Hepatocyte (in vitro differentiated cells): ENCODE measurements at regions not wholly inside any gene's neighbourhood (a gene's known extent, or its start where the extent isn't known, plus 50 kb on each side); places are given as distances from the start of the nearest gene placed in this dataset.

Source experiments
- DNase-seq: peaks from one replicate; pipeline ENCODE4 v3.0.0-alpha.2; 2016; ENCODE audit warnings: low spot score
- H2AFZ ChIP-seq: fragments of 200-600 bp; sonication (generic); 2 replicates; pipeline ENCODE4 v1.6.0; 2016; ENCODE audit warnings: antibody characterized with exemption, mild to moderate bottlenecking
- H3K27ac ChIP-seq: fragments of 200-600 bp; sonication (generic); 2 replicates; pipeline ENCODE4 v1.5.1; 2016; ENCODE audit warnings: mild to moderate bottlenecking
- H3K27me3 ChIP-seq: fragments of 200-600 bp; sonication (generic); 2 replicates; pipeline ENCODE4 v1.6.1; 2016
- H3K36me3 ChIP-seq: fragments of 200-600 bp; sonication (generic); replicated peaks from 2 replicates; pipeline ENCODE4 v1.5.1; 2016; ENCODE audit warnings: low read depth; ENCODE audit not compliant: insufficient read depth
- H3K4me1 ChIP-seq: fragments of 200-600 bp; sonication (generic); 2 replicates; pipeline ENCODE4 v1.5.1; 2016; ENCODE audit warnings: mild to moderate bottlenecking, moderate library complexity; ENCODE audit not compliant: insufficient read depth
- H3K4me2 ChIP-seq: fragments of 200-600 bp; sonication (generic); 2 replicates; pipeline ENCODE4 v1.6.0; 2016
- H3K4me3 ChIP-seq: fragments of 200-600 bp; sonication (generic); 2 replicates; pipeline ENCODE4 v1.5.1; 2016; ENCODE audit warnings: mild to moderate bottlenecking
- H3K79me2 ChIP-seq: fragments of 200-600 bp; sonication (generic); 2 replicates; pipeline ENCODE4 v1.6.0; 2017; ENCODE audit warnings: mild to moderate bottlenecking
- H3K9me2 ChIP-seq: fragments of 200-600 bp; sonication (generic); replicated peaks from 2 replicates; pipeline ENCODE4 v1.6.0; 2017; ENCODE audit warnings: mild to moderate bottlenecking; ENCODE audit not compliant: insufficient read depth
- H3K9me3 ChIP-seq: fragments of 200-600 bp; sonication (generic); 2 replicates; pipeline ENCODE4 v1.5.1; 2016; ENCODE audit warnings: low read depth, mild to moderate bottlenecking
- H4K20me1 ChIP-seq: fragments of 200-600 bp; sonication (generic); 2 replicates; pipeline ENCODE4 v1.6.0; 2016; ENCODE audit warnings: mild to moderate bottlenecking; ENCODE audit not compliant: insufficient read depth, poor library complexity, severe bottlenecking
- CTCF ChIP-seq: fragments of 200-600 bp; sonication (generic); IDR thresholded peaks from 2 replicates; pipeline ENCODE4 v1.5.1; 2016; ENCODE audit warnings: antibody characterized with exemption, mild to moderate bottlenecking; ENCODE audit not compliant: poor library complexity
- EZH2 ChIP-seq: fragments of 200-600 bp; sonication (generic); IDR thresholded peaks from 2 replicates; pipeline ENCODE4 v1.6.1; 2016; ENCODE audit warnings: antibody characterized with exemption, mild to moderate bottlenecking, borderline replicate concordance
- EZH2phosphoT487 ChIP-seq: fragments of 200-600 bp; sonication (generic); IDR thresholded peaks from one replicate; pipeline ENCODE4 v1.6.1; 2018; ENCODE audit warnings: antibody characterized with exemption, mild to moderate bottlenecking, low read depth, moderate library complexity; ENCODE audit not compliant: unreplicated experiment, severe bottlenecking
- WGBS: methylation state at CpG from one replicate; pipeline ENCODE4 v1.1.6; 2016; ENCODE audit warnings: low lambda C conversion rate; ENCODE audit errors: missing lambda C conversion rate; 5-methylcytosine and 5-hydroxymethylcytosine counted together

GRCh38 chr12:17416748-17417147 is 673.2 kb downstream of the RERGL start:
- Histone ChIP-seq H3K27me3 (no peaks in the 10 kb centered on the region), H3K9me3 (no peaks in the 10 kb centered on the region), H3K36me3 (no peaks in the 10 kb centered on the region), H3K27ac (no peak overlapping the region), H3K4me3 (no peak overlapping the region), H3K4me2 (no peak overlapping the region), H3K9me2 (no peaks in the 10 kb centered on the region), H4K20me1 (no peaks in the 10 kb centered on the region), H3K79me2 (no peaks in the 10 kb centered on the region), H3K4me1 (no peaks in the 10 kb centered on the region), H2AFZ (no peak overlapping the region)
- TF ChIP-seq EZH2phosphoT487 (no peak), CTCF (no peak), EZH2 (no peak)
- 98% methylated on average over 12 of the region's 13 CpGs for WGBS
- DNase-seq = no peak

GRCh38 chr12:17414596-17414995 is 675.4 kb downstream of the RERGL start:
- Histone ChIP-seq H3K4me1 (no peaks in the 10 kb centered on the region), H3K79me2 (no peaks in the 10 kb centered on the region), H3K4me3 (no peak overlapping the region), H3K9me3 (no peaks in the 10 kb centered on the region), H3K9me2 (no peaks in the 10 kb centered on the region), H3K4me2 (no peak overlapping the region), H3K27me3 (no peaks in the 10 kb centered on the region), H2AFZ (no peak overlapping the region), H3K36me3 (no peaks in the 10 kb centered on the region), H4K20me1 (no peaks in the 10 kb centered on the region), H3K27ac (no peak overlapping the region)
- TF ChIP-seq CTCF (no peak), EZH2phosphoT487 (no peak), EZH2 (no peak)
- no peak for DNase-seq

DNA sequence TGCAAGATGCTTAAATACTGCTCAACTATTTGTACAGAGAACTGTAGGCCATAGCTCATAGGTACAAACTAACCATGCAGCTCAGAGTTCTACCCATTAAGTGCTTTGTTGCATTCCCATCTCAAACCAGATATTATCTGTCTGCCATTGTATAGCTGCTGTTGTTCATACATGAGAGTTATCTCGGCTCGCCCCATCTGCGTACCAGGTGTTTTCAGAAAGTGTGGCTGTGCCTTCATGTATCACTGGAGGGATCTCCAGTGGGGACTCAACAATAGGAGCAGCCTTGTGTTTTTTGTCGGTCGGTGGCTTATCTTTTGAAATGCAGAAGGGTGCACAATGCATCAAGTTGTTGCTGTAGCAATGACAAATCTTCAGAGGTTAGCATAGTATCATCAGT is 678.3 kb downstream of the RERGL start:
- H2AFZ ChIP-seq = no peak overlapping the region
- no peaks in the 10 kb centered on the region for H3K36me3 ChIP-seq
- DNase-seq = no peak
- no peaks in the 10 kb centered on the region for H3K9me2 ChIP-seq
- H3K27me3 ChIP-seq = no peaks in the 10 kb centered on the region
- H4K20me1 ChIP-seq = no peaks in the 10 kb centered on the region
- H3K4me1 ChIP-seq = no peaks in the 10 kb centered on the region
- TF ChIP-seq EZH2 (no peak), CTCF (no peak), EZH2phosphoT487 (no peak)
- no peak overlapping the region for H3K4me2 ChIP-seq
- no peak overlapping the region for H3K4me3 ChIP-seq
- no peaks in the 10 kb centered on the region for H3K79me2 ChIP-seq
- no peak overlapping the region for H3K27ac ChIP-seq
- 87% methylated on average over 5 of the region's 5 CpGs for WGBS
- no peaks in the 10 kb centered on the region for H3K9me3 ChIP-seq

- no peak for TF ChIP-seq CTCF
- no peak for TF ChIP-seq EZH2phosphoT487
- TF ChIP-seq EZH2 = no peak
- H3K27ac ChIP-seq = no peak overlapping the region
- DNase-seq = no peak
- no peaks in the 10 kb centered on the region for H3K36me3 ChIP-seq
- no peaks in the 10 kb centered on the region for H3K9me3 ChIP-seq
- WGBS = 89% methylated on average over 4 of the region's 4 CpGs
- H2AFZ ChIP-seq = no peak overlapping the region
- H3K4me2 ChIP-seq = no peak overlapping the region
- no peaks in the 10 kb centered on the region for H3K27me3 ChIP-seq
- H3K4me3 ChIP-seq = no peak overlapping the region
- no peaks in the 10 kb centered on the region for H4K20me1 ChIP-seq
- H3K79me2 ChIP-seq = no peaks in the 10 kb centered on the region
- H3K9me2 ChIP-seq = no peaks in the 10 kb centered on the region
- no peaks in the 10 kb centered on the region for H3K4me1 ChIP-seq
These were observed 701.3 kb downstream of the RERGL start for GRCh38 chr12:17388679-17389078.
